Fibroblast of the aortic adventitia (primary cell): ENCODE measurements at regions not wholly inside any gene's neighbourhood (a gene's known extent, or its start where the extent isn't known, plus 50 kb on each side); places are given as distances from the start of the nearest gene placed in this dataset.

Experiments used
- DNase-seq: peaks from one replicate; pipeline ENCODE4 v3.0.0-alpha.2; 2010; ENCODE audit warnings: low read depth
- H3K4me3 ChIP-seq: 2 replicates; pipeline ENCODE4 v1.5.1; 2011; ENCODE audit warnings: low read depth, mild to moderate bottlenecking, control low read depth, low read length, moderate library complexity
- CTCF ChIP-seq: IDR thresholded peaks from 2 replicates; pipeline ENCODE4 v1.5.1; 2011; ENCODE audit warnings: mild to moderate bottlenecking, low read length, control low read depth, inconsistent platforms; ENCODE audit not compliant: insufficient read depth

GRCh38 chr9:107872457-107873192, 383.1 kb upstream of the KLF4 start:
- no peak overlapping the region for H3K4me3 ChIP-seq
- no peak for TF ChIP-seq CTCF
- no peak for DNase-seq

DNA sequence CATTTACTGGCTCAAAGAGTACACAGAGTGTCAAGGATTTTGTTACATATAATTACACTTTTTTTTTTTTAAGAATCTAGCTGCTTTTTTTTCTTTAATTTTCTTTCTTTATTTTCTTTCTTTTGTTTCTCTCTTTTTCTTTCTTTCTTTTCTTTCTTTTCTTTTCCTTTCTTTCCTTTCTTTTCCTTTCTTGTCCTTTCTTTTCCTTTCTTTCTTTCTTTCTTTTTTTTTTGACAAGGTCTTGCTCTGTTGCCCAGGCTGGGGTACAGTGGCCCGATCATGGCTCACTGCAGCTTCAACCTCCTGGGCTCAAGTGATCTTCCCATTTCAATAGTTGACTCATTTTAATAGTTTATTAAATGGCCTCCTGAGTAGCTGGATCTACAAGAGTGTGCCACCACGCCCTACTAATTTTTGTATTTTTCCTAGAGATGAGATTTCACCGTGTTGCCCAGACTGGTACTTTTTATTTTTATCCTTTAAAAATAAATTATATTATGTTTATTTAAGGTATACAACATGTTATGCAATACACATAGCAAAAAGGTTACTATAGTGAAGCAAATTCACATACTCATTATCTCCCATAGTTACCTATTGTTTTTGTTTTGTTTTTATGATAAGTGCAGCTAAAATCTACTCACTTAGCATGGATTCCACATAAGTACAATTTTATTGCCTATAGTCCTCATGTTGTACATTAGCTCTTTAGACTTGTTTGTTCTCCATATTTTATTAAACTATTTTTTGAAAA, 381.5 kb upstream of the KLF4 start:
- TF ChIP-seq CTCF: no peak
- no peak for DNase-seq
- H3K4me3 ChIP-seq: no peak overlapping the region

GRCh38 chr9:107870221-107870620, 380.7 kb upstream of the KLF4 start:
- H3K4me3 ChIP-seq: no peak overlapping the region
- no peak for DNase-seq
- no peak for TF ChIP-seq CTCF

DNA sequence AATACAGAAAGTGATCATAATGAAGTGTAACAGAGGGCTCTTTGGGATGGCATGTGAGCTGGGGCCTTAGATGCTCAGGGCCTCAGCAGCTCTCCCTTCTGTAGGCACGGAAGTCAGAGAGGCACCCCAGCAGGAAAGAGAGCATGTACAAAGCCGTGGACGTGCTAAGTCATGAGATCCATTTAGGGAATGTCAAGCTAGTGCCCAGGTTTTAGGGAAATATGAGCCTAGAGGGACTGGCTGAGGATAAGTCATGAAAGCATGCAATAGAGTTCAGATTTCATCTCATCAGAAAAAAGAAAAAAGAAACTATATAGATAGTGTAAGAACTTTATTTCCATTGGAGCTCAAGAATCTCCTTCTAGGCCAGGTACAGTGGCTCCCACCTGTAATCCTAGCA, 379.5 kb upstream of the KLF4 start:
- no peak for TF ChIP-seq CTCF
- no peak for DNase-seq
- H3K4me3 ChIP-seq: no peak overlapping the region

DNA sequence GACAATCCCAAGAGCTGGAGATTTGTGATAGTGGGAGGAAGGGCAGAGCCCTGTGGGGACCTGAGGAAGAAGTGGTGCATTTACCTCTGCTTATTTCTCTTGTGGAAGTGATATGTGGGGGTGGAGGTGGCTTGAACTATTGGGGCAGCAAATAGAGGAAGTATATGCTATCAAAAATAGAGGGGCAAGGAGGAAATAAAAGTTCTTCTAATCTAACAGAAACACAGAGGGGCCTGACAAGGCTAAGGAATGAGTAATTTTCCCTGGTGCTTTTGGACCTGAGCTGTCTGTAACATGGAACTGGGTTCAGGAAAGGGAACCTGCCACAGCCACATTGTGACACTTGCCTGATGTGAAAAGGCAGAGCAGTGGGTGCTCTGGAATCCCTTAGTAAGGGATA, 378.6 kb upstream of the KLF4 start:
- H3K4me3 ChIP-seq: no peak overlapping the region

DNA sequence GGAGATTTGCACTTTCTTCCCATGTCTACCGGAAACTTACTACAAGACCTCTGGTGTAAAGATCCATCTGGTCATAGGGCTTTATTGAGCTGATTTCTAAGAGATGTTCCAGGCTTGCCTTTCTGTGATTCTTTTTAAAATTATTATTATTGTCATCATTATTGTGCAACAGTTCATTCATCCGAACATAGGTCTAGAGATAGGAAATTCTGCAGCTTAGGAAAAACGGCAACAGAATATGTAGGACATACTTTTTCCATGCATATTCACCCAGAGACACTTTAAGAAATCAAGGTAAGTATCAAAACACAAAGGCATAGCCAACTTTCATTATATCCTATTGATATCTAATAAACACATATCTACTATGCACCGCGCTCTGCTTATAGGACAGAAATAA, 378.2 kb upstream of the KLF4 start:
- no peak for DNase-seq
- no peak for TF ChIP-seq CTCF
- H3K4me3 ChIP-seq: no peak overlapping the region

More for the DNA sequence above, 378.6 kb upstream of the KLF4 start:
- no peak for DNase-seq
- TF ChIP-seq CTCF: no peak
